ENCODE measurements at regions not wholly inside any gene's neighbourhood (a gene's known extent, or its start where the extent isn't known, plus 50 kb on each side); places are given as distances from the start of the nearest gene placed in this dataset.
"Not testable (repeated sequence)": the region's sequence is repeated elsewhere in the genome, so short reads cannot be mapped to it uniquely, and the experiment has no call there.

GRCh38 chrX:39277685-39278390, 476.6 kb downstream of the MID1IP1 start:
- DNase-seq (ENCODE audit: low read depth in 2 of 2), result not testable (repeated sequence)

GRCh38 chrX:39283239-39283638, 482.0 kb downstream of the MID1IP1 start:
- DNase-seq (ENCODE audit: low read depth in 2 of 2), result no peak

GRCh38 chrX:39288592-39288991, 487.3 kb downstream of the MID1IP1 start:
- no peak for DNase-seq (ENCODE audit: low read depth in 2 of 2)

DNA sequence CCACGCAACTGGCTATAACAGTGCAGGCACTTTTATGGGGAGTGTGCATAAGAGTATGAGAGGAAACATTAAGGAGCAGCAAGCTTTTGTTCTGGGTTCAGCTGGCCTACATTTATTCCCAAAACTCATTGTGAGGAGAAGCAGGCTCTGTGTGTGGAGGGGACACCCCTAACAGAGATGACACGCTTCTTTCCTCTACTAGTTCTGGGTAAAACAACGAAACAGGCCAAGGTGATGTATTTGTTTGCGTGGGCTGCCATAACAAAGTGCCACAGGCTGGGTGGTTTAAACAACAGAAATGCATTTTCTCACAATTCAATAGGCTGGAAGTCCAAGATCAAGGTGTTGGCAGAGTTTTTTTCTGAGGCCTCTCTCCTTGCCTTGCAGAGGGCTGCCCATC, 488.6 kb downstream of the MID1IP1 start:
- DNase-seq (ENCODE audit: low read depth in 2 of 2), result no peak

GRCh38 chrX:39293203-39293602, 491.9 kb downstream of the MID1IP1 start:
- no peak for DNase-seq (ENCODE audit: low read depth in 2 of 2)

DNA sequence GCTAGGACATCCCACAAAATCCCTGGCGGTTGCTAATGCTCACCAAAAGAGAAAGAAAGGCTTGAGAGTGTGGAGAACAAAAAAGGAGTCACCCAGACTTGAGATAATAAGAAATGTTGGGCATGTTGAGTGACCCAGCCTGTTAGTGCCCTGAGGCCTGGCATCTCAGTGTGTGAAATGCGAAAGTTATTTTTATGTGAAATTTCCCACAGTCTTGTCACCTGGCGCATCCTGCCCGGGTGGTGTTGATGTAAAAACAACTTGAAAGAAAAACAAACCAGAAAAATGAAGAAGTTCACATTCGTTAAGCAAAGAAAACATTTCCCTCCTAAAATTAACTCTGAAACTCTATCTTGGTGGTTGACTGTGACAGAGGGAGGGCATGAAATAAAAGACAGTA, 495.2 kb downstream of the MID1IP1 start:
- no peak for DNase-seq (ENCODE audit: low read depth in 2 of 2)

GRCh38 chrX:39298821-39299220, 497.6 kb downstream of the MID1IP1 start:
- no peak for DNase-seq (ENCODE audit: low read depth in 2 of 2)

DNA sequence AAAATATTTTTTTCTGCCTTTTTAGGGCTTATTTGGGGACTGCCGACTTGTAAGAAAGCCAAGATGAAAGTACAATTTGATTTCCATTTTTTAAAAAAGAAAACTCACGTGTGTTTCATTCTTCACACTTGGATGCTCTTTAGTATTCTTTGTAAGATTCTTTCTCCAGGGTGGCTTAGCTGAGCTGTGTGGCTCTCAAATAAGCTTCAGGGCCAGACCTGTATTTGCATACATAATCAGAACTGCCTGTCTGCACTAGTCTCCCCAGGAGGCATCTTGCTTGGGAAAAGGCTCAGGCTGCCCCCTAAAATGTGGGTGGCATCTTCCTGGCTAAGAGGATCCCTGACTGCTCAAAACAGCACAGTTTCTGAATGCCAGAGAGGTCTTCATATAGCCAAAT, 498.4 kb downstream of the MID1IP1 start:
- DNase-seq (ENCODE audit: low read depth in 2 of 2), result no peak

GRCh38 chrX:39301036-39301435, 499.8 kb downstream of the MID1IP1 start:
- DNase-seq (ENCODE audit: low read depth in 2 of 2), result no peak

DNA sequence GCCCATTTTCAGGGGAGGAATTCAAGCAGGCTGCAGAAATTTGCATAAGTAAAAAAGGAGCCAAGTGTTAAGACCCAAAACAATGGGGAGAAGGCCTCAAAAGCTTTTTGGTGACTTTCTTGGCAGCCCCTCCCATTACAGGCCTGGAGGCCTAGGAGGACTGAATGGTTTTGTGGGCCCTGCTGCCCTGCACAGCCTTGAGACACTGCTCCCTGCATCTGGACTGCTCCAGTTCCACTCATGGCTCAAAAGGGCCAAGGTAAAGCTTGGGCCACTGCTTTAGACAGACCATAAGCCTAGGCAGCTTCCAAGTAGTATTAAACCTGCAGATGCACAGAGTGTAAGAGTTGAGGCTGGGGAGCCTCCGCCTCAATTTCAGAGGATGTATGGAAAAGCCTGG, 501.6 kb downstream of the MID1IP1 start:
- no peak for DNase-seq (ENCODE audit: low read depth in 2 of 2)

DNA sequence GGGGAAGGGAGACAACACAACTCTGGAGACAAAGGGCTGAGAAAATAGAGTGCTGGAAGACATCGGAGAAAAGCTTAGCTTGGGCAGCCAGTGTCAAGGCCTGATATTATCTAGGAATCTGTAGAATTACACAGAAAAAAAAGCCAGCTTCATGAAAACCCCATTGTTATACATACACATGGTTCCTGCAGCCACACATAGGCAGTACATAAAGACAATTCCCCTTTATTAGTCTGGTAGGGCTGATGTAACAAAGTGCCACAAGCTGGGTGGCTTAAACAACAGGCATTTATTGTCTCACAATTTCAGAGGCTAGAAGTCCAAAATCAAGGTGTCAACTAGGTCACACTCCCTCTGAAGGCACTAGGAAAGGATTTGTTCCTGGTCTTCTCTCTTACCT, 503.5 kb downstream of the MID1IP1 start:
- DNase-seq (ENCODE audit: low read depth in 2 of 2), result no peak

GRCh38 chrX:39307488-39307887, 506.2 kb downstream of the MID1IP1 start:
- DNase-seq (ENCODE audit: low read depth in 2 of 2), result no peak

GRCh38 chrX:39308126-39308525, 506.9 kb downstream of the MID1IP1 start:
- DNase-seq (ENCODE audit: low read depth in 2 of 2), result peak in 1 of 2 donors; percentile 47

DNA sequence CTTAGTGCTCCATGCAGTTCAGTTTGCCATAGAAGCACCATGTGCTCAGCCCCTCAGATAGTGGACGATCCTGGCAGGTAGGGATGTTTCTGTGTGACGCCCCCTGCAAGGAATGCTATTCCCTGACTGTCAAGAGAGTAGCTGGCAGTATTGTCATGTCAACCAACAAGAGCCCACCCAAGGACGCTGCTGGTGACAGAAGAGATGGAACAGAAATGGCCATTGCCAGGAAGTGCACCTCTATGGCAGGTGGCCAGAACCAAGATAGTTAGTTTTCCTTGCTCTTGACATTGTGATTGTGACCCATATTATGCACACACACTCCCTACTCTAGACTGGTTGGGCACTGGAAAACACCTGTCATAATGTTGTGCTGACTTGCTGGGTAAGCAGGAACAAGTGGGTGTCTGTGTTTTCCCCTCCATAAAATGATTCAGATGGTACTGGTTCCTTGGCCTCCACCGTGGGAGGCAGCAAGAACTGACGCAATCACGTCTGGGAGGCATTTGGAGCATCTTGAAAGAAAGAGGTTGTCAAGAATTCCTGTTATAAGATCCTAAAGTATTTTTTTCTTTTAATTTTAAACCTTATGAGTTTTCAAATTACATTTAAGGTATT, 507.9 kb downstream of the MID1IP1 start:
- DNase-seq (ENCODE audit: low read depth in 2 of 2), result peak; percentile 15 to 80

- peak in 1 of 2 donors; percentile 87 for DNase-seq (ENCODE audit: low read depth in 2 of 2)
Observed at GRCh38 chrX:39309721-39310152, 508.5 kb downstream of the MID1IP1 start.

- no peak for DNase-seq (ENCODE audit: low read depth in 2 of 2)
Observed at GRCh38 chrX:39310891-39311290, 509.6 kb downstream of the MID1IP1 start.

DNA sequence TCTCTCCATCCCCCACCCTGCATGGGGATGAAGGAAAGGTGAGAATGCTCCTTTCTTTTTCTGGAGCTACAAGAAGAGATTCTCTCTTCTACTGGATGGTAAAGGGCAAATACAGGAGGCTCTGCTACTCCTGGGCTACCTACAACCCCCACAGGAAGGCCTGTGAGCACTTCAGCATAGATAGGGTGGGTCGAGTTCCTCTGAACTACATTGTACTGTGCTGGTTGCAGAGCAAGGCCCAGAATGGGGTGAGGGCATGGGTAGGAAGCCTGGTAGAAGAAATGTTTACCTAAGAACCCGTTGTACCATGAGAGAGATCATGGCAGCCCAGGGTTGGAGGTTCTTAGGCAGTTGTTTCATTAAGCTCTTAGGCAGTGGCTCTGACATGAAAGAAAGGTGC, 510.4 kb downstream of the MID1IP1 start:
- no peak for DNase-seq (ENCODE audit: low read depth in 2 of 2)

- DNase-seq (ENCODE audit: low read depth in 2 of 2), result no peak
Observed at GRCh38 chrX:39313146-39313545, 511.9 kb downstream of the MID1IP1 start.

GRCh38 chrX:39318506-39319343, 517.5 kb downstream of the MID1IP1 start:
- no peak for DNase-seq (ENCODE audit: low read depth in 2 of 2)

DNA sequence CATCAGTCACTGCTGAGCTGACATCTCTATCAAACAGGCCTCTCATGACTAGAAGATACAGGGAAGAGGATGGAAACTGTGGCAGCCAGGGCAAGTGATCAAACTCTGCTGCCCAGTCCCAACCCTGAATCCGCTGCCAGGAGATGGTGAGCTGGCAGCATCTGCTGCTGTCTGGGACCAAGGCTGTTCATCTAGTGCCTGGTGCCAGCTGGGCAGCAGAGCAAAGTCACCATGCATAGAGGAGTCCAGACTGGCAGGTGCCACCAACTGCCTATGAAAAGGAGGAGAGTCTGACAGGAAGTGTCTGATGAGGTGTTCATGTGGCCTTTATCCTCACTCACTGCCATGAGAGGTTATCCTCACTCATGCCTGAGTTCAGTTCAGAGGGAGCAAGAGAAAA, 518.9 kb downstream of the MID1IP1 start:
- no peak for DNase-seq (ENCODE audit: low read depth in 2 of 2)

DNA sequence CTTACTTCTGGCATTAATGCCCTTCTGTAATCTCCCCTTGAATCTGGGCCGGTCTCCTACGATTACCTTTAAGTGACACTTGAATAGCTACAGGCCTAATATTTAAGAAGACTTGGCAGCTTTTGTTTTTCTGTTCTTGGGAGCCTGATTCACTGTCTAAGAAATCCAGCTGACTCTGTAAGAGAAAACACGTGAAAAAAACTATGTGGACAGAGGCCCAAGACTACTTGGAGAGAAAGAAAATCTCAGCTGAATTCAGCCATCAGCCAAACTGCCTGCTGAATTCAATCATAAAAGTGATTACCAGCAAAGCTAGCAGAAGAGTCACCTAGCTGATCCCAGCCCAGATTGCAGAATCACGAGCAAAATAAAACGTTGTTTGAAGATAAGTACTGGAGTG, 521.2 kb downstream of the MID1IP1 start:
- DNase-seq (ENCODE audit: low read depth in 2 of 2), result no peak

GRCh38 chrX:39324233-39324930, 523.1 kb downstream of the MID1IP1 start:
- DNase-seq (ENCODE audit: low read depth in 2 of 2), result peak in 1 of 2 donors; percentile 44

All from lung microvascular endothelial cell (primary cell).